Chondrocyte (in vitro differentiated cells): ENCODE measurements at regions not wholly inside any gene's neighbourhood (a gene's known extent, or its start where the extent isn't known, plus 50 kb on each side); places are given as distances from the start of the nearest gene placed in this dataset.

Source experiments
- DNase-seq: peaks from one replicate; pipeline ENCODE4 v3.0.0; 2021; ENCODE audit warnings: mixed read lengths, low spot score
- H3K27ac Mint-ChIP-seq: one replicate; pipeline ENCODE4 v1.8.0; 2021; ENCODE audit warnings: mild to moderate bottlenecking, moderate library complexity, mixed read lengths; ENCODE audit not compliant: unreplicated experiment
- H3K27me3 Mint-ChIP-seq: 2 replicates; pipeline ENCODE4 v1.8.0; 2021; ENCODE audit warnings: low read depth, mixed read lengths
- H3K36me3 Mint-ChIP-seq: 2 replicates; pipeline ENCODE4 v1.8.0; 2021; ENCODE audit warnings: low read depth, mixed read lengths
- H3K4me1 Mint-ChIP-seq: 2 replicates; pipeline ENCODE4 v1.8.0; 2021; ENCODE audit warnings: low read depth, mild to moderate bottlenecking, mixed read lengths
- H3K4me3 Mint-ChIP-seq: one replicate; pipeline ENCODE4 v1.8.0; 2021; ENCODE audit warnings: mild to moderate bottlenecking, moderate library complexity, mixed read lengths; ENCODE audit not compliant: unreplicated experiment
- H3K9me3 Mint-ChIP-seq: 2 replicates; pipeline ENCODE4 v1.8.0; 2021; ENCODE audit warnings: low read depth, mixed read lengths
- CTCF ChIP-seq: fragments of 200-600 bp; sonication (generic); IDR thresholded peaks from 2 replicates; pipeline ENCODE4 v1.5.0; 2021; ENCODE audit warnings: antibody characterized with exemption, mild to moderate bottlenecking, moderate library complexity

- no peak overlapping the region for H3K27ac Mint-ChIP-seq
- no peak overlapping the region for H3K4me3 Mint-ChIP-seq
- peaks cover 8% of the 10 kb centered on the region for H3K4me1 Mint-ChIP-seq
- peaks cover 4% of the 10 kb centered on the region for H3K27me3 Mint-ChIP-seq
- no peaks in the 10 kb centered on the region for H3K9me3 Mint-ChIP-seq
- no peak for TF ChIP-seq CTCF
- H3K36me3 Mint-ChIP-seq, result no peaks in the 10 kb centered on the region
- DNase-seq, result no peak
These were observed 54.8 kb upstream of the PTPRM start for GRCh38 chr18:7512348-7512747.

GRCh38 chr18:7512990-7513389 is 54.1 kb upstream of the PTPRM start:
- H3K4me1 Mint-ChIP-seq, result peaks cover 8% of the 10 kb centered on the region
- no peaks in the 10 kb centered on the region for H3K9me3 Mint-ChIP-seq
- no peaks in the 10 kb centered on the region for H3K36me3 Mint-ChIP-seq
- DNase-seq, result no peak
- TF ChIP-seq CTCF, result no peak
- no peak overlapping the region for H3K27ac Mint-ChIP-seq
- H3K4me3 Mint-ChIP-seq, result no peak overlapping the region
- H3K27me3 Mint-ChIP-seq, result no peaks in the 10 kb centered on the region

- H3K4me3 Mint-ChIP-seq, result no peak overlapping the region
- peaks cover 8% of the 10 kb centered on the region for H3K4me1 Mint-ChIP-seq
- H3K36me3 Mint-ChIP-seq, result no peaks in the 10 kb centered on the region
- TF ChIP-seq CTCF, result no peak
- H3K9me3 Mint-ChIP-seq, result no peaks in the 10 kb centered on the region
- no peak for DNase-seq
- H3K27me3 Mint-ChIP-seq, result no peaks in the 10 kb centered on the region
- H3K27ac Mint-ChIP-seq, result no peak overlapping the region
These were observed 52.2 kb upstream of the PTPRM start for GRCh38 chr18:7514796-7515440.

- H3K4me3 Mint-ChIP-seq, result no peak overlapping the region
- no peak for TF ChIP-seq CTCF
- no peak overlapping the region for H3K27ac Mint-ChIP-seq
- no peak for DNase-seq
- H3K9me3 Mint-ChIP-seq, result no peaks in the 10 kb centered on the region
- H3K4me1 Mint-ChIP-seq, result peaks cover 8% of the 10 kb centered on the region
- no peaks in the 10 kb centered on the region for H3K27me3 Mint-ChIP-seq
- no peaks in the 10 kb centered on the region for H3K36me3 Mint-ChIP-seq
These were observed 50.6 kb upstream of the PTPRM start for GRCh38 chr18:7516266-7517117.
